ENCODE measurements at regions not wholly inside any gene's neighbourhood (a gene's known extent, or its start where the extent isn't known, plus 50 kb on each side); places are given as distances from the start of the nearest gene placed in this dataset.

GRCh38 chrX:65598559-65599147, 64.1 kb upstream of the LAS1L start:
- TF ChIP-seq EZH2 (IDR thresholded peaks at IDR 0.05; ENCODE audit: low read length, missing control alignments): no peak
- no peak for TF ChIP-seq CTCF (conservative IDR thresholded peaks at IDR 0.05 in 1 of 2, IDR thresholded peaks at IDR 0.05 in 1 of 2; ENCODE audit: low read depth in 1 of 2, low read length in 2 of 2)
- no peaks in the 10 kb centered on the region for H3K4me1 ChIP-seq (ENCODE audit: control insufficient read depth, extremely low read depth, insufficient read depth, low read length)
- H3K27me3 ChIP-seq (ENCODE audit: control insufficient read depth, insufficient read depth, low read length): no peaks in the 10 kb centered on the region
- H3K27ac ChIP-seq (ENCODE audit: insufficient read depth, low read length): no peak overlapping the region
- H3K79me2 ChIP-seq (ENCODE audit: control insufficient read depth, insufficient read depth, low read length): no peaks in the 10 kb centered on the region
- H4K20me1 ChIP-seq (ENCODE audit: control insufficient read depth, extremely low read depth, insufficient read depth, low read length): no peaks in the 10 kb centered on the region
- H3K9me3 ChIP-seq (ENCODE audit: control insufficient read depth, insufficient read depth, low read depth, low read length): no peaks in the 10 kb centered on the region
- no peak overlapping the region for H3K4me3 ChIP-seq (replicated peaks in 1 of 4; ENCODE audit: control extremely low read depth in 1 of 4, insufficient read depth in 1 of 4, low read depth in 3 of 4, low read length in 4 of 4)
- no peak overlapping the region for H2AFZ ChIP-seq (ENCODE audit: low read length)
- H3K9ac ChIP-seq (ENCODE audit: insufficient read depth, low read length): no peak overlapping the region
- no peaks in the 10 kb centered on the region for H3K36me3 ChIP-seq (ENCODE audit: control insufficient read depth, insufficient read depth, low read length)
- H3K4me2 ChIP-seq (ENCODE audit: extremely low read depth, insufficient read depth, low read length): no peak overlapping the region
- DNase-seq (ENCODE audit: low read depth in 2 of 2): no peak

GRCh38 chrX:65596270-65597034, 61.9 kb upstream of the LAS1L start:
- H2AFZ ChIP-seq (ENCODE audit: low read length): no peak overlapping the region
- TF ChIP-seq CTCF (conservative IDR thresholded peaks at IDR 0.05 in 1 of 2, IDR thresholded peaks at IDR 0.05 in 1 of 2; ENCODE audit: low read depth in 1 of 2, low read length in 2 of 2) (no peak), EZH2 (IDR thresholded peaks at IDR 0.05; ENCODE audit: low read length, missing control alignments) (no peak)
- no peak overlapping the region for H3K9ac ChIP-seq (ENCODE audit: insufficient read depth, low read length)
- peak overlapping the region; percentile 66 for H3K27ac ChIP-seq (ENCODE audit: insufficient read depth, low read length)
- no peaks in the 10 kb centered on the region for H4K20me1 ChIP-seq (ENCODE audit: control insufficient read depth, extremely low read depth, insufficient read depth, low read length)
- peak; percentile 57 to 66 for DNase-seq (ENCODE audit: low read depth in 2 of 2)
- H3K79me2 ChIP-seq (ENCODE audit: control insufficient read depth, insufficient read depth, low read length): no peaks in the 10 kb centered on the region
- H3K9me3 ChIP-seq (ENCODE audit: control insufficient read depth, insufficient read depth, low read depth, low read length): no peaks in the 10 kb centered on the region
- H3K27me3 ChIP-seq (ENCODE audit: control insufficient read depth, insufficient read depth, low read length): no peaks in the 10 kb centered on the region
- no peak overlapping the region for H3K4me2 ChIP-seq (ENCODE audit: extremely low read depth, insufficient read depth, low read length)
- H3K4me1 ChIP-seq (ENCODE audit: control insufficient read depth, extremely low read depth, insufficient read depth, low read length): no peaks in the 10 kb centered on the region
- H3K36me3 ChIP-seq (ENCODE audit: control insufficient read depth, insufficient read depth, low read length): no peaks in the 10 kb centered on the region
- no peak overlapping the region for H3K4me3 ChIP-seq (replicated peaks in 1 of 4; ENCODE audit: control extremely low read depth in 1 of 4, insufficient read depth in 1 of 4, low read depth in 3 of 4, low read length in 4 of 4)

- peak; percentile 85 to 94 for DNase-seq (ENCODE audit: low read depth in 2 of 2)
- Histone ChIP-seq H3K79me2 (ENCODE audit: control insufficient read depth, insufficient read depth, low read length) (no peaks in the 10 kb centered on the region), H4K20me1 (ENCODE audit: control insufficient read depth, extremely low read depth, insufficient read depth, low read length) (no peaks in the 10 kb centered on the region), H3K27ac (ENCODE audit: insufficient read depth, low read length) (peak overlapping the region; percentile 66), H3K9ac (ENCODE audit: insufficient read depth, low read length) (no peak overlapping the region), H3K27me3 (ENCODE audit: control insufficient read depth, insufficient read depth, low read length) (no peaks in the 10 kb centered on the region), H2AFZ (ENCODE audit: low read length) (no peak overlapping the region), H3K4me1 (ENCODE audit: control insufficient read depth, extremely low read depth, insufficient read depth, low read length) (no peaks in the 10 kb centered on the region), H3K4me3 (replicated peaks in 1 of 4; ENCODE audit: control extremely low read depth in 1 of 4, insufficient read depth in 1 of 4, low read depth in 3 of 4, low read length in 4 of 4) (no peak overlapping the region), H3K9me3 (ENCODE audit: control insufficient read depth, insufficient read depth, low read depth, low read length) (no peaks in the 10 kb centered on the region), H3K4me2 (ENCODE audit: extremely low read depth, insufficient read depth, low read length) (no peak overlapping the region), H3K36me3 (ENCODE audit: control insufficient read depth, insufficient read depth, low read length) (no peaks in the 10 kb centered on the region)
- TF ChIP-seq EZH2 (IDR thresholded peaks at IDR 0.05; ENCODE audit: low read length, missing control alignments) (no peak), CTCF (conservative IDR thresholded peaks at IDR 0.05 in 1 of 2, IDR thresholded peaks at IDR 0.05 in 1 of 2; ENCODE audit: low read depth in 1 of 2, low read length in 2 of 2) (peak; percentile 97)
Measured at GRCh38 chrX:65595460-65595876, 60.9 kb upstream of the LAS1L start.

Data from fibroblast of lung (primary cell).